ENCODE measurements at regions not wholly inside any gene's neighbourhood (a gene's known extent, or its start where the extent isn't known, plus 50 kb on each side); places are given as distances from the start of the nearest gene placed in this dataset.

DNA sequence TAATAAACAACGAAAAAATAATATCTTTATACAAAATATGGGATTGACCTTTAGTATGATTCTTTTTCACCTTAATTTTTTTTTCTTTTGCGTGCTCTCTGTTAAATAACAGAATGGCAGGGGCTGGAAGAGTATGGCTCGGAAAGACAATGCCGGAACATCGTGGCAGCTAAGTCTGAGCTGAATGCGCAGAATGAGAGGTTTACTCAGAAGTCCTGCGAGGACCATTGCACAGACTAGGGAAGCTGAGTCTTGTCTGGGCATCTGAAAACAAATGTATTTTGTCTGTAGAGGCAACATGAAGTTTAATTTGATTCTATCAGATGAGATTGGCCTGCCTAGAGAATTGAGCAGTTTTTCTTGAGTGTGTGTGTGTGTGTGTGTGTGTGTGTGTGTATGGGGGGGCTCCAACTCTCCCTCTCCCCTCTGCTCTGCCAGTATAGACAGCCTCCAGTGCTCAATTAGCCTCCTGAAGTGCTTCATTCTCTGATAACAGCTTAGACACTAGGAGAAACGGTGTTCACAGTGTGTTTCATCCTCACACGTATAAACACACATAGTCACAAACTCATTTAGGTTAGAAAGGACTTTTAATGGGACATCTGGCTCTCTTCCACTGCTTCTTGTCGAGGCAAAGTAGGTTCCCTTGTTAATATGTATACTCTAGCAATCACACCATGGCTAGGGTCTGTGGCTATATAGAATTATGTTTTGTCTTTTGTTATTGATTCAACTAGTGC, 244.3 kb upstream of the SORL1-AS1 start:
- Histone ChIP-seq H3K4me1 (peaks cover 0 to 26% (median 5%) of the 10 kb centered on the region in 12 donors), H3K36me3 (no peaks in the 10 kb centered on the region), H3K27ac (peak overlapping the region; percentile 59 to 94 (median 79)), H3K27me3 (no peaks in the 10 kb centered on the region), H3K9me3 (no peaks in the 10 kb centered on the region), H3K4me3 (peak overlapping the region in 4 of 12 donors; percentile 16 to 32 (median 24))
- 58 to 70% (median 61%) methylated on average over 10 of the region's 10 CpGs for WGBS, 4 donors
- TF ChIP-seq, protein P1, sequence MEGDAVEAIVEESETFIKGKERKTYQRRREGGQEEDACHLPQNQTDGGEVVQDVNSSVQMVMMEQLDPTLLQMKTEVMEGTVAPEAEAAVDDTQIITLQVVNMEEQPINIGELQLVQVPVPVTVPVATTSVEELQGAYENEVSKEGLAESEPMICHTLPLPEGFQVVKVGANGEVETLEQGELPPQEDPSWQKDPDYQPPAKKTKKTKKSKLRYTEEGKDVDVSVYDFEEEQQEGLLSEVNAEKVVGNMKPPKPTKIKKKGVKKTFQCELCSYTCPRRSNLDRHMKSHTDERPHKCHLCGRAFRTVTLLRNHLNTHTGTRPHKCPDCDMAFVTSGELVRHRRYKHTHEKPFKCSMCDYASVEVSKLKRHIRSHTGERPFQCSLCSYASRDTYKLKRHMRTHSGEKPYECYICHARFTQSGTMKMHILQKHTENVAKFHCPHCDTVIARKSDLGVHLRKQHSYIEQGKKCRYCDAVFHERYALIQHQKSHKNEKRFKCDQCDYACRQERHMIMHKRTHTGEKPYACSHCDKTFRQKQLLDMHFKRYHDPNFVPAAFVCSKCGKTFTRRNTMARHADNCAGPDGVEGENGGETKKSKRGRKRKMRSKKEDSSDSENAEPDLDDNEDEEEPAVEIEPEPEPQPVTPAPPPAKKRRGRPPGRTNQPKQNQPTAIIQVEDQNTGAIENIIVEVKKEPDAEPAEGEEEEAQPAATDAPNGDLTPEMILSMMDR (IDR thresholded peaks at IDR 0.05), result no peak
- TF ChIP-seq POLR2A (IDR thresholded peaks at IDR 0.05), result no peak
- DNase-seq (no peak), ATAC-seq (peak in 1 of 4 donors; percentile 7)
- intact Hi-C loops (cut with DNase I), result loop anchor here in 2 of 10 donors (2.0 kb wide), 2 partner anchors 46 to 404 kb away; no protein-coding TSS in a partner anchor

GRCh38 chr11:121696177-121696871, 243.6 kb upstream of the SORL1-AS1 start:
- no peaks in the 10 kb centered on the region for H3K36me3 ChIP-seq
- H3K9me3 ChIP-seq, result no peaks in the 10 kb centered on the region
- ATAC-seq (peak; percentile 78 to 87 (median 84)), DNase-seq (peak in 4 of 5 donors; percentile 35 to 53 (median 40))
- peak overlapping the region; percentile 59 to 94 (median 79) for H3K27ac ChIP-seq
- no peaks in the 10 kb centered on the region for H3K27me3 ChIP-seq
- intact Hi-C loops (cut with DNase I), result loop anchor here in 2 of 10 donors (2.0 kb wide), 2 partner anchors 46 to 404 kb away; no protein-coding TSS in a partner anchor
- 36 to 51% (median 48%) methylated on average over 20 of the region's 20 CpGs for WGBS, 4 donors
- H3K4me1 ChIP-seq, result peaks cover 0 to 26% (median 5%) of the 10 kb centered on the region in 12 donors
- peak overlapping the region in 6 of 12 donors; percentile 3 to 32 (median 18) for H3K4me3 ChIP-seq
- TF ChIP-seq POLR2A (IDR thresholded peaks at IDR 0.05), result no peak
- TF ChIP-seq, protein P1 (IDR thresholded peaks at IDR 0.05), result no peak

DNA sequence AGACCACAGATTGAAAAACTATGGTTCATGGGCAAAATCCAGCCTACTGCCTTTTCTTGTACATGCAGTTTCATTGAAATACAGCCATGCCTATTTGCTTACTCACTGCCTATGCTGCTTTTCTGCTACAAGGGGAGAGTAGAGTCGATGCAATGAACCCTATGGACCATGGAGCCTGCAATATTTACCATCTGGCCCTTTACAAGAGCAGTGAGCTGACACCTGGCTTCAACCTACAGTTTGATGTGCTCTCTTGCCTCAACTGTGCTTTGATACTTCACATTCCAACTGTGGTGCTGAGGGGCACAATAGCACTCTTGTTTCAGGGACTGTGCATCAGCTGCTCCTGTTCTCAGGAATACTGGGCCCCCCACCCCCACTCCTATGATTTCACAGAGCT, 239.5 kb upstream of the SORL1-AS1 start:
- H3K27me3 ChIP-seq, result no peaks in the 10 kb centered on the region
- H3K9me3 ChIP-seq, result no peaks in the 10 kb centered on the region
- DNase-seq (no peak), ATAC-seq (no peak)
- 76 to 100% (median 85%) methylated on average over 1 of the region's 1 CpG for WGBS, 4 donors
- no peaks in the 10 kb centered on the region for H3K36me3 ChIP-seq
- no peak for TF ChIP-seq POLR2A (IDR thresholded peaks at IDR 0.05)
- TF ChIP-seq, protein P1 (IDR thresholded peaks at IDR 0.05), result no peak
- H3K4me3 ChIP-seq, result no peak overlapping the region
- H3K4me1 ChIP-seq, result peaks cover 0 to 17% (median 0%) of the 10 kb centered on the region in 12 donors
- intact Hi-C loops (cut with DNase I), result no loop called here
- no peak overlapping the region for H3K27ac ChIP-seq
